ENCODE measurements at regions not wholly inside any gene's neighbourhood (a gene's known extent, or its start where the extent isn't known, plus 50 kb on each side); places are given as distances from the start of the nearest gene placed in this dataset.
"Not testable (repeated sequence)": the region's sequence is repeated elsewhere in the genome, so short reads cannot be mapped to it uniquely, and the experiment has no call there.

GRCh38 chr7:89849052-89849451, 305.2 kb upstream of the STEAP1 start:
- Histone ChIP-seq H3K27me3 (replicated peaks; ENCODE audit: insufficient read depth) (no peaks in the 10 kb centered on the region), H3K4me3 (no peak overlapping the region), H3K27ac (no peak overlapping the region), H3K4me1 (replicated peaks) (no peaks in the 10 kb centered on the region), H3K9me3 (no peaks in the 10 kb centered on the region), H3K36me3 (no peaks in the 10 kb centered on the region)
- 74% methylated on average over 4 of the region's 4 CpGs for WGBS
- intact Hi-C loops (cut with DNase I): no loop called here
- TF ChIP-seq, protein P1, sequence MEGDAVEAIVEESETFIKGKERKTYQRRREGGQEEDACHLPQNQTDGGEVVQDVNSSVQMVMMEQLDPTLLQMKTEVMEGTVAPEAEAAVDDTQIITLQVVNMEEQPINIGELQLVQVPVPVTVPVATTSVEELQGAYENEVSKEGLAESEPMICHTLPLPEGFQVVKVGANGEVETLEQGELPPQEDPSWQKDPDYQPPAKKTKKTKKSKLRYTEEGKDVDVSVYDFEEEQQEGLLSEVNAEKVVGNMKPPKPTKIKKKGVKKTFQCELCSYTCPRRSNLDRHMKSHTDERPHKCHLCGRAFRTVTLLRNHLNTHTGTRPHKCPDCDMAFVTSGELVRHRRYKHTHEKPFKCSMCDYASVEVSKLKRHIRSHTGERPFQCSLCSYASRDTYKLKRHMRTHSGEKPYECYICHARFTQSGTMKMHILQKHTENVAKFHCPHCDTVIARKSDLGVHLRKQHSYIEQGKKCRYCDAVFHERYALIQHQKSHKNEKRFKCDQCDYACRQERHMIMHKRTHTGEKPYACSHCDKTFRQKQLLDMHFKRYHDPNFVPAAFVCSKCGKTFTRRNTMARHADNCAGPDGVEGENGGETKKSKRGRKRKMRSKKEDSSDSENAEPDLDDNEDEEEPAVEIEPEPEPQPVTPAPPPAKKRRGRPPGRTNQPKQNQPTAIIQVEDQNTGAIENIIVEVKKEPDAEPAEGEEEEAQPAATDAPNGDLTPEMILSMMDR (IDR thresholded peaks at IDR 0.05): no peak
- TF ChIP-seq POLR2AphosphoS5 (IDR thresholded peaks at IDR 0.05) (no peak), POLR2A (IDR thresholded peaks at IDR 0.05) (no peak)
- DNase-seq (ENCODE audit: low spot score): no peak

GRCh38 chr7:89857053-89857452, 297.2 kb upstream of the STEAP1 start:
- H3K36me3 ChIP-seq; H3K9me3 ChIP-seq; H3K4me1 ChIP-seq (replicated peaks); DNase-seq (ENCODE audit: low spot score); H3K27me3 ChIP-seq (replicated peaks; ENCODE audit: insufficient read depth); H3K27ac ChIP-seq; intact Hi-C loops (cut with DNase I); H3K4me3 ChIP-seq: not testable (repeated sequence)

DNA sequence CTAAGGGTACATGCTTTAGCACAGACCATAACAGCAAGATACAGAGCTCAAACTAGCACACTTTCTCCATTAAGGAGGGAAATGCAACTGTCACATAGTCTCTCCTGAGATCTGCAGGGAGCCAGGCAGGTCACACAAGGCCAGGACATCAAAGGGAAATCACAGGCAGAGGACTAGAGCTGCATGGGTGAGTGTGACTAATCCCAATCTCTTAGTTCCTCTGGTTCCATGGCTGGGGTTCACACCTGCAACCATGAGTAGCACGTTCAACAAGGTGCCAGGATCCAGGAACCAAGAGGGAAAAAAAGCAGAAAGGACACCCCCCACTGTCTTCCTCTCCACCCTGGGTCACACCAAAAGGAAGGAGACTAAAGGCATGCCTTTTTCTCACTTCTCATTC, 296.5 kb upstream of the STEAP1 start:
- no peak for TF ChIP-seq POLR2AphosphoS5 (IDR thresholded peaks at IDR 0.05)
- TF ChIP-seq, protein P1 (IDR thresholded peaks at IDR 0.05): no peak
- TF ChIP-seq POLR2A (IDR thresholded peaks at IDR 0.05): no peak
- intact Hi-C loops (cut with DNase I): no loop called here
- H3K27ac ChIP-seq: no peak overlapping the region

DNA sequence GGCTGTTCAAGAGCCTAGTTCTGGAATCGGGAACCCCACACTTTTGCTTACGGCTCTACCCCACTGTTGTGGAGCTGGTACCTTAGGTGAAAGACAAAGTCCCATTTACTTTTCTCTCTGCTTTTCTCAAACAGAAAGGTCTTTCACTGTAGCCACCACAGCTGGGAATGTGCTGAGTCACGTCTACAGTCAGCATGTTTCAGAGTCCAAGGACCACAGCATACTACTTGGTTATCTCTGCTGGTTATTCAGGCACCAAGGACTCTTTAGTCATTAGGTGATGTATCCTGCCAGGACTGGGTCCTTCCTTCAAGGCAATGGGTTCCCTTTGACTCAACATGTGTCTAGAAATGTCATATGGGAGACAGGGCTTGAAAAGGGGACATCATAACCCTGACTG, 266.8 kb upstream of the STEAP1 start:
- H3K27me3 ChIP-seq (replicated peaks; ENCODE audit: insufficient read depth): no peaks in the 10 kb centered on the region
- intact Hi-C loops (cut with DNase I): no loop called here
- H3K4me3 ChIP-seq: no peak overlapping the region
- H3K27ac ChIP-seq: no peak overlapping the region
- H3K4me1 ChIP-seq (replicated peaks): no peaks in the 10 kb centered on the region
- H3K9me3 ChIP-seq: no peaks in the 10 kb centered on the region
- no peaks in the 10 kb centered on the region for H3K36me3 ChIP-seq
- TF ChIP-seq POLR2A (IDR thresholded peaks at IDR 0.05): no peak
- TF ChIP-seq, protein P1 (IDR thresholded peaks at IDR 0.05): no peak
- TF ChIP-seq POLR2AphosphoS5 (IDR thresholded peaks at IDR 0.05): no peak
- WGBS: 90% methylated on average over 3 of the region's 3 CpGs
- DNase-seq (ENCODE audit: low spot score): no peak

More for the DNA sequence above, 296.5 kb upstream of the STEAP1 start:
- H3K4me3 ChIP-seq: no peak overlapping the region
- no peaks in the 10 kb centered on the region for H3K27me3 ChIP-seq (replicated peaks; ENCODE audit: insufficient read depth)
- 85% methylated on average over 1 of the region's 1 CpG for WGBS
- no peaks in the 10 kb centered on the region for H3K9me3 ChIP-seq
- H3K4me1 ChIP-seq (replicated peaks): no peaks in the 10 kb centered on the region
- DNase-seq (ENCODE audit: low spot score): no peak
- H3K36me3 ChIP-seq: no peaks in the 10 kb centered on the region

GRCh38 chr7:89908736-89909135, 245.5 kb upstream of the STEAP1 start:
- intact Hi-C loops (cut with DNase I): no loop called here
- WGBS: 40% methylated on average over 2 of the region's 2 CpGs
- TF ChIP-seq POLR2AphosphoS5 (IDR thresholded peaks at IDR 0.05): no peak
- TF ChIP-seq POLR2A (IDR thresholded peaks at IDR 0.05): no peak
- TF ChIP-seq, protein P1 (IDR thresholded peaks at IDR 0.05): no peak
- no peaks in the 10 kb centered on the region for H3K4me1 ChIP-seq (replicated peaks)
- H3K27me3 ChIP-seq (replicated peaks; ENCODE audit: insufficient read depth): no peaks in the 10 kb centered on the region
- H3K27ac ChIP-seq: no peak overlapping the region
- DNase-seq (ENCODE audit: low spot score): no peak
- H3K4me3 ChIP-seq: no peak overlapping the region
- H3K36me3 ChIP-seq: no peaks in the 10 kb centered on the region
- no peaks in the 10 kb centered on the region for H3K9me3 ChIP-seq

All from prostate gland (tissue), 2 donors.